Psoas muscle (tissue), 7 donors: ENCODE measurements at regions not wholly inside any gene's neighbourhood (a gene's known extent, or its start where the extent isn't known, plus 50 kb on each side); places are given as distances from the start of the nearest gene placed in this dataset.

Source experiments
- ATAC-seq, 4 donors: fragments of 200-7000 bp; cut with Tn5 transposase; one replicate each; pipeline ENCODE4 v1.9.1; 2020; ENCODE audit warnings: moderate library complexity in 3 of 4, mild to moderate bottlenecking in 2 of 4
- DNase-seq, 2 donors: peaks; one replicate each; pipeline ENCODE4 v3.0.0-alpha.2; 2020
- H3K27ac ChIP-seq: fragments of 200-600 bp; one replicate; pipeline ENCODE4 v1.8.0; 2022
- H3K27me3 ChIP-seq, 3 donors: fragments of 200-600 bp in 1 of 3; one replicate each; pipeline versions ENCODE4 v1.6.1 to v1.8.0; 2013 to 2022; ENCODE audit warnings: low read length in 2 of 3, mild to moderate bottlenecking in 2 of 3, moderate library complexity in 1 of 3; ENCODE audit not compliant: insufficient read depth in 3 of 3
- H3K36me3 ChIP-seq, 2 donors: fragments of 200-600 bp in 1 of 2; one replicate each; pipeline versions ENCODE4 v1.6.1 to v1.8.0; 2013 to 2022; ENCODE audit warnings: low read depth in 1 of 2, mild to moderate bottlenecking in 1 of 2, moderate library complexity in 1 of 2; ENCODE audit not compliant: insufficient read depth in 1 of 2
- H3K4me1 ChIP-seq: fragments of 200-600 bp; one replicate; pipeline ENCODE4 v1.8.0; 2022
- H3K4me3 ChIP-seq: fragments of 200-600 bp; one replicate; pipeline ENCODE4 v1.8.0; 2022; ENCODE audit warnings: mild to moderate bottlenecking
- H3K9me3 ChIP-seq: fragments of 200-600 bp; one replicate; pipeline ENCODE4 v1.8.0; 2022
- WGBS, 3 donors: extraction: QIAGEN DNeasy Blood & Tissue Kit; methylation state at CpG; one replicate each; pipeline versions ENCODE4 v1.1.6 to v1.1.7; 2013; 5-methylcytosine and 5-hydroxymethylcytosine counted together
- intact Hi-C, 2 donors: fragments of 100-400 bp; cut with DNase I; formaldehyde crosslinking; loops; one replicate each; pipeline versions ENCODE4 v1.11.0 to v1.14.2; 2022
- TF ChIP-seq, protein P1 (sequence below): fragments of 200-600 bp; IDR thresholded peaks from one replicate; pipeline ENCODE4 v1.8.0; 2022; ENCODE audit warnings: antibody characterized with exemption
- donor health status: healthy with polysubstance abuse.
- donor health status: DM: no; HTN: no; CAD: no; lungs with moderate emphysema.
- donor health status: Bipolar disorder and iron deficiency.
- donor health status: healthy.
- donor health status: DM: yes; HTN: yes; CAD: no.
- donor health status: DM: no; HTN: no; CAD: no.
- donor health status: DM: yes; HTN: yes; CAD: no.

DNA sequence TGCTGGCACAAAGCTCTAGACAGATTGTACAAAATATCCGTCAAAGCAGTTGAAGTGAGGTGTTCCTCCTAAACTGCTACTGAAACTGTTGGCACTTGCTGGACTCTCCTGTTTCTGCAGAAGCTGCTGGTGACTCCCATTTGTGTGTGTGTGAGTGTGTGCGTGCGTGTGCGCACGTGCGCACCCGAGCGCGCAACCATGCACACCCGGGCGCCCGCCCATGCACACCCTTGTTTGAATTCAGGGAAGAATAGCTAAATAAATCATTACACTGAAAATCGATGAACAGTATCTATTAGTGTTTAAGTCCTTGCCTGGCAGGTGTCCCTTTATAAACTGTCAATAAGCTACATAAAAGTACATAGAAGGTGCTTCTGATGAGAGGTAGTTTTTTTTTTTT, 156.4 kb upstream of the B3GALT2 start:
- H3K27ac ChIP-seq = no peak overlapping the region
- ATAC-seq (no peak), DNase-seq (no peak)
- H3K4me3 ChIP-seq = no peak overlapping the region
- H3K36me3 ChIP-seq = no peaks in the 10 kb centered on the region
- TF ChIP-seq, protein P1, sequence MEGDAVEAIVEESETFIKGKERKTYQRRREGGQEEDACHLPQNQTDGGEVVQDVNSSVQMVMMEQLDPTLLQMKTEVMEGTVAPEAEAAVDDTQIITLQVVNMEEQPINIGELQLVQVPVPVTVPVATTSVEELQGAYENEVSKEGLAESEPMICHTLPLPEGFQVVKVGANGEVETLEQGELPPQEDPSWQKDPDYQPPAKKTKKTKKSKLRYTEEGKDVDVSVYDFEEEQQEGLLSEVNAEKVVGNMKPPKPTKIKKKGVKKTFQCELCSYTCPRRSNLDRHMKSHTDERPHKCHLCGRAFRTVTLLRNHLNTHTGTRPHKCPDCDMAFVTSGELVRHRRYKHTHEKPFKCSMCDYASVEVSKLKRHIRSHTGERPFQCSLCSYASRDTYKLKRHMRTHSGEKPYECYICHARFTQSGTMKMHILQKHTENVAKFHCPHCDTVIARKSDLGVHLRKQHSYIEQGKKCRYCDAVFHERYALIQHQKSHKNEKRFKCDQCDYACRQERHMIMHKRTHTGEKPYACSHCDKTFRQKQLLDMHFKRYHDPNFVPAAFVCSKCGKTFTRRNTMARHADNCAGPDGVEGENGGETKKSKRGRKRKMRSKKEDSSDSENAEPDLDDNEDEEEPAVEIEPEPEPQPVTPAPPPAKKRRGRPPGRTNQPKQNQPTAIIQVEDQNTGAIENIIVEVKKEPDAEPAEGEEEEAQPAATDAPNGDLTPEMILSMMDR = no peak
- no peaks in the 10 kb centered on the region for H3K27me3 ChIP-seq
- no peaks in the 10 kb centered on the region for H3K4me1 ChIP-seq
- no peaks in the 10 kb centered on the region for H3K9me3 ChIP-seq
- intact Hi-C loops = no loop called here
- 95 to 97% (median 96%) methylated on average over 13 of the region's 13 CpGs for WGBS, 3 donors

DNA sequence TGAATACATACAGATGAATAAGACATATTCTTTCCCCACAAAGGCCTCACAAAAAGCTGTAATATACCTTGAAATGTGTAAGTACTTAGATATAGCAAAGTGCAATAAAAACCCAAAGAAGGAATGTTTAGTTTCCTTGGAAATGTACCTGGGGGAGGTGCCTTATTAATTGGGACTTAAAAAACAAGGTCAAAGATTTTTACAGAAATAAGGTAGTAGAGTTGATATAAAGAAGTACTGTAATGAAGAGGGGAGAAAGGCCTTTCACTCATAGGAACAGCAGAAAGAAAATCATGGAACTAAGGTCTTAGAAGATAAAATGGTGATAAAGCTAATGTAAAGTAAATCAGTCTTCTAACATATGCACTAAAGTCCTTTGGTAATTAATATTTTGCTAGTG, 153.9 kb upstream of the B3GALT2 start:
- H3K27ac ChIP-seq = no peak overlapping the region
- DNase-seq (no peak), ATAC-seq (no peak)
- no peaks in the 10 kb centered on the region for H3K4me1 ChIP-seq
- no peaks in the 10 kb centered on the region for H3K9me3 ChIP-seq
- no peaks in the 10 kb centered on the region for H3K36me3 ChIP-seq
- no peak overlapping the region for H3K4me3 ChIP-seq
- H3K27me3 ChIP-seq = no peaks in the 10 kb centered on the region
- TF ChIP-seq, protein P1 = no peak
- intact Hi-C loops = no loop called here

DNA sequence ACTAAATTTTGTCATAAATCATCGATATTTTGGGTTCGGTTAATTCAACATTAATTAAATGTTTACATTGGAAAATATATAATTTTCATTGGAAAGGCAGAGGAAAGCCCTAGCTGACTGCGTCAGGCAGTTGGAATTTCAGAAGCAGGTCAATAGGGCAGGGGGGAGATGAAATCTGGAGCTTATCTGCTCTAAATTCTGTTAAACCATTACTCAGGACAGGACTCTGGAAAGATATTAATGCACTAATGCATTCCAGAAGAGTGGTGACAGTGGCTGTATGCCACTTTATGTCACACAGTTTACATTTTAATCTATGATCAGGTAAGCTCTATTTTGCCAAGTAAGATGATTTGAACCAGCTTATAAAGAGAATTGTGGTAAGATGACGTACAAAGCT, 153.0 kb upstream of the B3GALT2 start:
- Histone ChIP-seq H3K4me1 (no peaks in the 10 kb centered on the region), H3K4me3 (no peak overlapping the region), H3K27me3 (no peaks in the 10 kb centered on the region), H3K36me3 (no peaks in the 10 kb centered on the region), H3K27ac (no peak overlapping the region), H3K9me3 (peaks cover 4% of the 10 kb centered on the region)
- no peak for DNase-seq
- intact Hi-C loops = no loop called here
- no peak for ATAC-seq
- TF ChIP-seq, protein P1 = no peak
- 78 to 93% (median 87%) methylated on average over 4 of the region's 4 CpGs for WGBS, 3 donors

DNA sequence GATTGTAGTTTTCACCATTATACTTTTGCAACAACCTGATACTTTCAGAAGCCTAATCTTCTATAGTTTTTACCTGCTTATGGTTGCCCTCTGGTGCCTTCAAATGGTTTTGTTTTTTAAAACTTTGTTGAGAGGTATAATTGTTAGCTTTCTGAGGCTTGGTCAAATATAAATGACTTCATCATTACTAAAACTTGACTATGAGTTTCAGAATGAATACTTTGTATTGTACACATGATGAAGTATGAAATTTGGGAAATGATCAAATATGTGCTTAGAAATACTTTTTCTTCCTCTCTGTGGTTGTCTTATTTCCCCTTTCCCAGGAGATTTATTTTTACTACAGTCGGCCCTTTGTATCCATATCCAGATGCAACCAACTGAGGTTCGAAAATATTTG, 151.8 kb upstream of the B3GALT2 start:
- ATAC-seq = no peak

More for the DNA sequence above, 151.8 kb upstream of the B3GALT2 start:
- no peak for DNase-seq
- no peaks in the 10 kb centered on the region for H3K36me3 ChIP-seq
- peaks cover 9% of the 10 kb centered on the region for H3K9me3 ChIP-seq
- H3K27me3 ChIP-seq = no peaks in the 10 kb centered on the region
- TF ChIP-seq, protein P1 = no peak
- H3K27ac ChIP-seq = no peak overlapping the region
- intact Hi-C loops = no loop called here
- no peaks in the 10 kb centered on the region for H3K4me1 ChIP-seq
- 19 to 35% (median 28%) methylated on average over 2 of the region's 2 CpGs for WGBS, 3 donors
- no peak overlapping the region for H3K4me3 ChIP-seq
